WTC11 (cell line): ENCODE measurements at regions not wholly inside any gene's neighbourhood (a gene's known extent, or its start where the extent isn't known, plus 50 kb on each side); places are given as distances from the start of the nearest gene placed in this dataset.

Experiments used
- ATAC-seq: fragments of 200-7000 bp; cut with Tn5 transposase; 2 replicates; pipeline ENCODE4 v1.10.0; 2021; ENCODE audit warnings: mild to moderate bottlenecking, moderate library complexity
- CTCF ChIA-PET: fragments of 300-600 bp; sonication (Branson Sonifier 250); formaldehyde crosslinking; loops from one replicate; lab custom pipeline; 2021; ENCODE audit warnings: antibody characterized with exemption; lab: Charles Lee
- POLR2A ChIA-PET: fragments of 350-600 bp; sonication (Branson Sonifier 250); formaldehyde crosslinking; loops from one replicate; lab custom pipeline; 2021; ENCODE audit warnings: antibody characterized with exemption; lab: Charles Lee
- DNase-seq: peaks from one replicate; pipeline ENCODE4 v3.0.0; 2021; ENCODE audit warnings: low spot score
- H3K27ac Mint-ChIP-seq: 2 replicates; pipeline ENCODE4 v1.8.0; 2021; ENCODE audit warnings: mixed read lengths
- H3K27me3 Mint-ChIP-seq: 2 replicates; pipeline ENCODE4 v1.8.0; 2021; ENCODE audit warnings: low read depth, mild to moderate bottlenecking, moderate library complexity, mixed read lengths
- H3K36me3 Mint-ChIP-seq: 2 replicates; pipeline ENCODE4 v1.8.0; 2021; ENCODE audit warnings: mixed read lengths
- H3K4me1 Mint-ChIP-seq: 2 replicates; pipeline ENCODE4 v1.8.0; 2022; ENCODE audit warnings: mixed read lengths
- H3K4me3 Mint-ChIP-seq: 2 replicates; pipeline ENCODE4 v1.8.0; 2021; ENCODE audit warnings: mild to moderate bottlenecking, moderate library complexity, mixed read lengths
- H3K9me3 Mint-ChIP-seq: 2 replicates; pipeline ENCODE4 v1.8.0; 2021; ENCODE audit warnings: mixed read lengths
- ELF4 ChIP-seq: sonication (generic); formaldehyde crosslinking; IDR thresholded peaks from 2 replicates; pipeline ENCODE4 v1.8.1; 2022; ENCODE audit warnings: low read depth, mild to moderate bottlenecking, moderate library complexity, missing genetic modification reagents
- ESRRA ChIP-seq: sonication (generic); formaldehyde crosslinking; IDR thresholded peaks from 2 replicates; pipeline ENCODE4 v1.8.1; 2022; ENCODE audit warnings: mild to moderate bottlenecking, missing genetic modification reagents, borderline replicate concordance
- ETV6 ChIP-seq: sonication (generic); formaldehyde crosslinking; IDR thresholded peaks from 2 replicates; pipeline ENCODE4 v1.8.1; 2022; ENCODE audit warnings: mild to moderate bottlenecking, missing genetic modification reagents
- GABPB1 ChIP-seq: sonication (generic); formaldehyde crosslinking; IDR thresholded peaks from 2 replicates; pipeline ENCODE4 v1.8.1; 2023; ENCODE audit warnings: mild to moderate bottlenecking, missing genetic modification reagents
- JAZF1 ChIP-seq: fragments of 250-450 bp; sonication (Bioruptor Pico); IDR thresholded peaks from 2 replicates; pipeline ENCODE4 v1.9.0; 2021; ENCODE audit warnings: moderate library complexity, mild to moderate bottlenecking, inconsistent platforms
- KAT7 ChIP-seq: sonication (generic); formaldehyde crosslinking; IDR thresholded peaks from 2 replicates; pipeline ENCODE4 v1.8.1; 2023; ENCODE audit warnings: missing genetic modification reagents, mild to moderate bottlenecking, borderline replicate concordance
- NFE2L1 ChIP-seq: sonication (generic); formaldehyde crosslinking; IDR thresholded peaks from 2 replicates; pipeline ENCODE4 v1.8.1; 2023; ENCODE audit warnings: missing genetic modification reagents
- NFYB ChIP-seq: sonication (generic); formaldehyde crosslinking; conservative IDR thresholded peaks from 2 replicates; pipeline ENCODE4 v1.8.0; 2022; ENCODE audit warnings: low read depth, missing genetic modification reagents
- NR1H2 ChIP-seq: sonication (generic); formaldehyde crosslinking; IDR thresholded peaks from 2 replicates; pipeline ENCODE4 v1.9.0; 2021; ENCODE audit warnings: mild to moderate bottlenecking, moderate library complexity, missing genetic modification reagents
- RORB ChIP-seq: fragments of 250-450 bp; sonication (Bioruptor Pico); IDR thresholded peaks from 2 replicates; pipeline ENCODE4 v1.9.0; 2021; ENCODE audit warnings: mild to moderate bottlenecking
- ZNF219 ChIP-seq: sonication (generic); formaldehyde crosslinking; IDR thresholded peaks from 2 replicates; pipeline ENCODE4 v1.8.0; 2023; ENCODE audit warnings: missing genetic modification reagents, mild to moderate bottlenecking, borderline replicate concordance
- ZNF232 ChIP-seq: sonication (generic); formaldehyde crosslinking; IDR thresholded peaks from 2 replicates; pipeline ENCODE4 v1.8.0; 2022; ENCODE audit warnings: mild to moderate bottlenecking, missing genetic modification reagents
- ZNF396 ChIP-seq: fragments of 250-450 bp; sonication (Bioruptor Pico); IDR thresholded peaks from 2 replicates; pipeline ENCODE4 v1.8.0; 2021; ENCODE audit warnings: mild to moderate bottlenecking, moderate library complexity, borderline replicate concordance
- ZNF423 ChIP-seq: fragments of 250-450 bp; sonication (Bioruptor Pico); IDR thresholded peaks from 2 replicates; pipeline ENCODE4 v2.1.2; 2022; ENCODE audit warnings: mild to moderate bottlenecking, moderate library complexity
- TF ChIP-seq, protein P1 (sequence below): fragments of 250-450 bp; sonication (Bioruptor Pico); conservative IDR thresholded peaks from 2 replicates; pipeline ENCODE4 v1.9.0; 2021; ENCODE audit warnings: mild to moderate bottlenecking
- TF ChIP-seq, protein P2 (sequence below): fragments of 250-450 bp; sonication (Bioruptor Pico); IDR thresholded peaks from 2 replicates; pipeline ENCODE4 v2.1.2; 2022; ENCODE audit warnings: mild to moderate bottlenecking, moderate library complexity
- TF ChIP-seq, protein P3 (sequence below): sonication (generic); formaldehyde crosslinking; IDR thresholded peaks from 2 replicates; pipeline ENCODE4 v1.8.0; 2022; ENCODE audit warnings: missing genetic modification reagents
- TF ChIP-seq, protein P4 (sequence below): sonication (generic); formaldehyde crosslinking; IDR thresholded peaks from 2 replicates; pipeline ENCODE4 v1.8.1; 2023; ENCODE audit warnings: mild to moderate bottlenecking, missing genetic modification reagents
- TF ChIP-seq, protein P5 (sequence below): sonication (generic); formaldehyde crosslinking; IDR thresholded peaks from 2 replicates; pipeline ENCODE4 v1.8.1; 2023; ENCODE audit warnings: mild to moderate bottlenecking, moderate library complexity, missing genetic modification reagents
- TF ChIP-seq, protein P6 (sequence below): sonication (generic); formaldehyde crosslinking; IDR thresholded peaks from 2 replicates; pipeline ENCODE4 v1.8.0; 2023; ENCODE audit warnings: mild to moderate bottlenecking, missing genetic modification reagents
- TF ChIP-seq, protein P7 (sequence below): sonication (generic); formaldehyde crosslinking; IDR thresholded peaks from 2 replicates; pipeline ENCODE4 v1.8.0; 2023; ENCODE audit warnings: missing genetic modification reagents

DNA sequence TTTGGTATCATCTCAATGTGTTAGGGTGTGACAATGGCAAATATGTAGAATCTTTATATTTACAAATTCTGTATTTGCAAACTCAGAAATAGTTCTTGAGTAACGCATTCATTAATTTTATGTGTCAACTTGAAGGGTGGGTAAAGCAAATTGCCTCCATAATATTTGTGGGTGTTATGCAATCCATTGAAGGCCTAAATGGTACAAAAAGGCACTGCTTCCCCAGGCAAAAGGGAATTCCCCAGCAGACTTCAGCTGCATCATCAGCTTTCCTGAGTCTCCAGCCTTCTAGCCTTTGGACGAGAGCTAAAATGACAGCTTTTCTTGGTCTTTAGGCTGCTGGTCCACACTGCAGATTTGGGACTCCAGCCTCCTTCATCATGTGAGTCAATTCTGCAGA lies 292.2 kb upstream of the PCDH7 start (continued):
- TF ChIP-seq, protein P1, sequence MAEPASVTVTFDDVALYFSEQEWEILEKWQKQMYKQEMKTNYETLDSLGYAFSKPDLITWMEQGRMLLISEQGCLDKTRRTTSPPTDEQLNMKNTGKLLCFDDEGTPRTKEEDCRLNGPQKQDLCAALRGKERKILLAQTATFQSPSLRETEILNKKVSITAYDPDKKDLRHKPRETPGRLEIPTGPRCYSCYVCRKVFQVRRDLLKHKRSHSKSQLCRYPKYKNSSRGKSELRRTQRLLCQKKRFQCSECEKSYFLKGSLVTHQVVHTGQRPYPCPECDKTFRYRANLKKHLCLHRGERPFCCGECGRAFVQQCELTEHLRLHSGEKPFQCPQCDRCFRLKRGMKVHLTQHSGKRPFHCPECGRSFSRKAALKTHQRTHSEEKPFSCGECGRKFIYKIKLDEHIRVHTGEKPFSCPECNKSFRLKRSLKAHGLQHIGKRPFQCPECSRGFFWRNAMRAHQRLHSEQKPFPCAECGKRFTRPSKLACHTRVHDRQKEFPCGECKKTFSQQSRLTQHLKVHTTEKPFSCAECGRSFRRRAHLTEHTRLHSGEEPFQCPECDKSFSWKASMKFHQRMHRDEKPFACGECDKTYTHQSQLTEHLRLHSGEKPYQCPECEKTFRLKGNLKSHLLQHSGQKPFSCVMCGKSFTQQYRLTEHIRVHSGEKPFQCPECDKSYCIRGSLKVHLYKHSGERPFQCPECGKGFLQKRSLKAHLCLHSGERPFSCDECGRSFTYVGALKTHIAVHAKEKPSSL (CRISPR knock-in tag), result no peak
- TF ChIP-seq, protein P2, sequence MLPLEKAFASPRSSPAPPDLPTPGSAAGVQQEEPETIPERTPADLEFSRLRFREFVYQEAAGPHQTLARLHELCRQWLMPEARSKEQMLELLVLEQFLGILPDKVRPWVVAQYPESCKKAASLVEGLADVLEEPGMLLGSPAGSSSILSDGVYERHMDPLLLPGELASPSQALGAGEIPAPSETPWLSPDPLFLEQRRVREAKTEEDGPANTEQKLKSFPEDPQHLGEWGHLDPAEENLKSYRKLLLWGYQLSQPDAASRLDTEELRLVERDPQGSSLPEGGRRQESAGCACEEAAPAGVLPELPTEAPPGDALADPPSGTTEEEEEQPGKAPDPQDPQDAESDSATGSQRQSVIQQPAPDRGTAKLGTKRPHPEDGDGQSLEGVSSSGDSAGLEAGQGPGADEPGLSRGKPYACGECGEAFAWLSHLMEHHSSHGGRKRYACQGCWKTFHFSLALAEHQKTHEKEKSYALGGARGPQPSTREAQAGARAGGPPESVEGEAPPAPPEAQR (CRISPR knock-in tag), result no peak
- TF ChIP-seq JAZF1 (CRISPR knock-in tag) (no peak), ESRRA (CRISPR knock-in tag) (no peak)

DNA sequence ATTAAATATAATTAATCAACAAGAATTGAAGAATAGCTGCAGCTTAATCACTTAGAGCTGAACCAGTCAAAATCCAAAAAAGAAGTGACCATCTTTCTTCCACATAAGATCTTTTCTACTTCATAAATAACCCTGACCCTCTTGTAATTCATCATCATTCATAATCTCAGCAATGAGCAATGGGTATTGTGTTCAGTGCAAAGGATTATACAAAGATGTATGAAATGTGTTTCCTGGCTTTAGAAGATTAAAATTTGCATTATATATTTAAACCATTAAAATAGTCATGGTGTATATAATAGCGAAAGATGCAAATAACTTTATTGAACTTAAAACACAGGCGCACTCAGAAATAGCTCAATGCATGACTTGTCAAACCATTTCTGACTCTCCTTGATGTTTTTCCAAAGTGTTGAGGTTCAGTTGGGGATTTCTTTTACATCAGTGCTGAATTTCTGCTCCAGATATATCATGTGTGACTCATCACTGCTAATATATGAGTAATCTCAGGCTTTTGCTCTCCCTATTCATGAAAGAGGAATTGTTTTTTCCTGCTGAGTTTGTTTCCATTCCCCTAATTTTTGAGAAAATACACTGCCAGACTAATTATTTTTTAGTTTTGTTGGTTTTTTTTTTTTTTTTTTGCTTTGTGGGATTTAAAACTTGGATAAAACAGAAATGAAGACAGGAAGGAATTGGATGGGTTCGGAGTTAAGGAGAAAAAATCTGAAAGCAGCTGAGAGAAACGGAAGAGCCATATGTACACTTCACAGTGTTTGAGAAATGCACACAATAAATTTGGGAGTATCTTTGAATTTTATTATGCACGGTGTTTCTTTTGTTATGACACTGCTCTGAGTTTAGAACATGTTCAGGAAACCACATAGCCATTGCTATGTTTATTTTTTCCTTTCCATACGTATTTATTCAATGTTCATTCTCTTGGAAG lies 290.1 kb upstream of the PCDH7 start:
- Mint-ChIP-seq H3K4me1 (no peaks in the 10 kb centered on the region), H3K27ac (no peak overlapping the region), H3K9me3 (peaks cover 15% of the 10 kb centered on the region), H3K4me3 (no peak overlapping the region), H3K36me3 (peaks cover under 1% of the 10 kb centered on the region), H3K27me3 (no peaks in the 10 kb centered on the region)
- CTCF ChIA-PET, result interaction anchor here (0.7 kb wide), 1 partner anchor 74 kb away, joined by 4 read pairs; no protein-coding TSS in a partner anchor
- POLR2A ChIA-PET, result no interaction called here
- no peak for DNase-seq
- no peak for ATAC-seq
- TF ChIP-seq RORB (CRISPR knock-in tag), result no peak
- TF ChIP-seq, protein P3, sequence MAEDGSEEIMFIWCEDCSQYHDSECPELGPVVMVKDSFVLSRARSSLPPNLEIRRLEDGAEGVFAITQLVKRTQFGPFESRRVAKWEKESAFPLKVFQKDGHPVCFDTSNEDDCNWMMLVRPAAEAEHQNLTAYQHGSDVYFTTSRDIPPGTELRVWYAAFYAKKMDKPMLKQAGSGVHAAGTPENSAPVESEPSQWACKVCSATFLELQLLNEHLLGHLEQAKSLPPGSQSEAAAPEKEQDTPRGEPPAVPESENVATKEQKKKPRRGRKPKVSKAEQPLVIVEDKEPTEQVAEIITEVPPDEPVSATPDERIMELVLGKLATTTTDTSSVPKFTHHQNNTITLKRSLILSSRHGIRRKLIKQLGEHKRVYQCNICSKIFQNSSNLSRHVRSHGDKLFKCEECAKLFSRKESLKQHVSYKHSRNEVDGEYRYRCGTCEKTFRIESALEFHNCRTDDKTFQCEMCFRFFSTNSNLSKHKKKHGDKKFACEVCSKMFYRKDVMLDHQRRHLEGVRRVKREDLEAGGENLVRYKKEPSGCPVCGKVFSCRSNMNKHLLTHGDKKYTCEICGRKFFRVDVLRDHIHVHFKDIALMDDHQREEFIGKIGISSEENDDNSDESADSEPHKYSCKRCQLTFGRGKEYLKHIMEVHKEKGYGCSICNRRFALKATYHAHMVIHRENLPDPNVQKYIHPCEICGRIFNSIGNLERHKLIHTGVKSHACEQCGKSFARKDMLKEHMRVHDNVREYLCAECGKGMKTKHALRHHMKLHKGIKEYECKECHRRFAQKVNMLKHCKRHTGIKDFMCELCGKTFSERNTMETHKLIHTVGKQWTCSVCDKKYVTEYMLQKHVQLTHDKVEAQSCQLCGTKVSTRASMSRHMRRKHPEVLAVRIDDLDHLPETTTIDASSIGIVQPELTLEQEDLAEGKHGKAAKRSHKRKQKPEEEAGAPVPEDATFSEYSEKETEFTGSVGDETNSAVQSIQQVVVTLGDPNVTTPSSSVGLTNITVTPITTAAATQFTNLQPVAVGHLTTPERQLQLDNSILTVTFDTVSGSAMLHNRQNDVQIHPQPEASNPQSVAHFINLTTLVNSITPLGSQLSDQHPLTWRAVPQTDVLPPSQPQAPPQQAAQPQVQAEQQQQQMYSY (CRISPR knock-in tag), result no peak
- no peak for TF ChIP-seq ZNF396 (CRISPR knock-in tag)
- TF ChIP-seq, protein P4, sequence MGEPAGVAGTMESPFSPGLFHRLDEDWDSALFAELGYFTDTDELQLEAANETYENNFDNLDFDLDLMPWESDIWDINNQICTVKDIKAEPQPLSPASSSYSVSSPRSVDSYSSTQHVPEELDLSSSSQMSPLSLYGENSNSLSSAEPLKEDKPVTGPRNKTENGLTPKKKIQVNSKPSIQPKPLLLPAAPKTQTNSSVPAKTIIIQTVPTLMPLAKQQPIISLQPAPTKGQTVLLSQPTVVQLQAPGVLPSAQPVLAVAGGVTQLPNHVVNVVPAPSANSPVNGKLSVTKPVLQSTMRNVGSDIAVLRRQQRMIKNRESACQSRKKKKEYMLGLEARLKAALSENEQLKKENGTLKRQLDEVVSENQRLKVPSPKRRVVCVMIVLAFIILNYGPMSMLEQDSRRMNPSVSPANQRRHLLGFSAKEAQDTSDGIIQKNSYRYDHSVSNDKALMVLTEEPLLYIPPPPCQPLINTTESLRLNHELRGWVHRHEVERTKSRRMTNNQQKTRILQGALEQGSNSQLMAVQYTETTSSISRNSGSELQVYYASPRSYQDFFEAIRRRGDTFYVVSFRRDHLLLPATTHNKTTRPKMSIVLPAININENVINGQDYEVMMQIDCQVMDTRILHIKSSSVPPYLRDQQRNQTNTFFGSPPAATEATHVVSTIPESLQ, result no peak
- TF ChIP-seq KAT7 (CRISPR knock-in tag), result no peak
- TF ChIP-seq ZNF219, result no peak
- TF ChIP-seq NFYB (CRISPR knock-in tag), result no peak
- TF ChIP-seq, protein P5, sequence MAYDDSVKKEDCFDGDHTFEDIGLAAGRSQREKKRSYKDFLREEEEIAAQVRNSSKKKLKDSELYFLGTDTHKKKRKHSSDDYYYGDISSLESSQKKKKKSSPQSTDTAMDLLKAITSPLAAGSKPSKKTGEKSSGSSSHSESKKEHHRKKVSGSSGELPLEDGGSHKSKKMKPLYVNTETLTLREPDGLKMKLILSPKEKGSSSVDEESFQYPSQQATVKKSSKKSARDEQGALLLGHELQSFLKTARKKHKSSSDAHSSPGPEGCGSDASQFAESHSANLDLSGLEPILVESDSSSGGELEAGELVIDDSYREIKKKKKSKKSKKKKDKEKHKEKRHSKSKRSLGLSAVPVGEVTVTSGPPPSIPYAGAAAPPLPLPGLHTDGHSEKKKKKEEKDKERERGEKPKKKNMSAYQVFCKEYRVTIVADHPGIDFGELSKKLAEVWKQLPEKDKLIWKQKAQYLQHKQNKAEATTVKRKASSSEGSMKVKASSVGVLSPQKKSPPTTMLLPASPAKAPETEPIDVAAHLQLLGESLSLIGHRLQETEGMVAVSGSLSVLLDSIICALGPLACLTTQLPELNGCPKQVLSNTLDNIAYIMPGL (CRISPR knock-in tag), result no peak
- no peak for TF ChIP-seq ZNF423 (CRISPR knock-in tag)
- TF ChIP-seq, protein P6, sequence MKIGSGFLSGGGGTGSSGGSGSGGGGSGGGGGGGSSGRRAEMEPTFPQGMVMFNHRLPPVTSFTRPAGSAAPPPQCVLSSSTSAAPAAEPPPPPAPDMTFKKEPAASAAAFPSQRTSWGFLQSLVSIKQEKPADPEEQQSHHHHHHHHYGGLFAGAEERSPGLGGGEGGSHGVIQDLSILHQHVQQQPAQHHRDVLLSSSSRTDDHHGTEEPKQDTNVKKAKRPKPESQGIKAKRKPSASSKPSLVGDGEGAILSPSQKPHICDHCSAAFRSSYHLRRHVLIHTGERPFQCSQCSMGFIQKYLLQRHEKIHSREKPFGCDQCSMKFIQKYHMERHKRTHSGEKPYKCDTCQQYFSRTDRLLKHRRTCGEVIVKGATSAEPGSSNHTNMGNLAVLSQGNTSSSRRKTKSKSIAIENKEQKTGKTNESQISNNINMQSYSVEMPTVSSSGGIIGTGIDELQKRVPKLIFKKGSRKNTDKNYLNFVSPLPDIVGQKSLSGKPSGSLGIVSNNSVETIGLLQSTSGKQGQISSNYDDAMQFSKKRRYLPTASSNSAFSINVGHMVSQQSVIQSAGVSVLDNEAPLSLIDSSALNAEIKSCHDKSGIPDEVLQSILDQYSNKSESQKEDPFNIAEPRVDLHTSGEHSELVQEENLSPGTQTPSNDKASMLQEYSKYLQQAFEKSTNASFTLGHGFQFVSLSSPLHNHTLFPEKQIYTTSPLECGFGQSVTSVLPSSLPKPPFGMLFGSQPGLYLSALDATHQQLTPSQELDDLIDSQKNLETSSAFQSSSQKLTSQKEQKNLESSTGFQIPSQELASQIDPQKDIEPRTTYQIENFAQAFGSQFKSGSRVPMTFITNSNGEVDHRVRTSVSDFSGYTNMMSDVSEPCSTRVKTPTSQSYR (CRISPR knock-in tag), result no peak
- no peak for TF ChIP-seq ETV6 (CRISPR knock-in tag)
- no peak for TF ChIP-seq NR1H2 (CRISPR knock-in tag)
- no peak for TF ChIP-seq ELF4 (CRISPR knock-in tag)
- no peak for TF ChIP-seq ZNF232 (CRISPR knock-in tag)
- TF ChIP-seq, protein P7, sequence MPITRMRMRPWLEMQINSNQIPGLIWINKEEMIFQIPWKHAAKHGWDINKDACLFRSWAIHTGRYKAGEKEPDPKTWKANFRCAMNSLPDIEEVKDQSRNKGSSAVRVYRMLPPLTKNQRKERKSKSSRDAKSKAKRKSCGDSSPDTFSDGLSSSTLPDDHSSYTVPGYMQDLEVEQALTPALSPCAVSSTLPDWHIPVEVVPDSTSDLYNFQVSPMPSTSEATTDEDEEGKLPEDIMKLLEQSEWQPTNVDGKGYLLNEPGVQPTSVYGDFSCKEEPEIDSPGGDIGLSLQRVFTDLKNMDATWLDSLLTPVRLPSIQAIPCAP (CRISPR knock-in tag), result no peak
- no peak for TF ChIP-seq GABPB1 (CRISPR knock-in tag)
- no peak for TF ChIP-seq NFE2L1 (CRISPR knock-in tag)
